ENCODE measurements at regions not wholly inside any gene's neighbourhood (a gene's known extent, or its start where the extent isn't known, plus 50 kb on each side); places are given as distances from the start of the nearest gene placed in this dataset.
"Not testable (repeated sequence)": the region's sequence is repeated elsewhere in the genome, so short reads cannot be mapped to it uniquely, and the experiment has no call there.

DNA sequence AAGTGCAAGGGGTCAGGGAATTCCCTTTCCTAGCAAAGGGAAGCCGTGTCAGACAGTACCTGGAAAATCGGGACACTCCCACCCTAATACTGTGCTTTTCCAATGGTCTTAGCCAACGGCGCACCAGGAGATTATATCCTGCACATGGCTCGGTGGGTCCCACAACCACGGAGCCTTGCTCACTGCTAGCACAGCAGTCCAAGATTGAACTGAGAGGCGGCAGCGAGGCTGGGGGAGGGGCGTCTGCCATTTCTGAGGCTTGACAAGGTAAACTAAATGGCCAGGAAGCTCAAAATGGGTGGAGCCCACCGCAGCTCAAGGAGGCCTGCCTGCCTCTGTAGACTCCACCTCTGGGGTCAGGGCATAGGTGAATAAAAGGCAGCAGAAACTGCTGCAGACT, 76.5 kb upstream of the LINC00632 start:
- H3K4me3 ChIP-seq (ENCODE audit: control insufficient read depth, low read depth, low read length); DNase-seq (ENCODE audit: low read depth): not testable (repeated sequence)

DNA sequence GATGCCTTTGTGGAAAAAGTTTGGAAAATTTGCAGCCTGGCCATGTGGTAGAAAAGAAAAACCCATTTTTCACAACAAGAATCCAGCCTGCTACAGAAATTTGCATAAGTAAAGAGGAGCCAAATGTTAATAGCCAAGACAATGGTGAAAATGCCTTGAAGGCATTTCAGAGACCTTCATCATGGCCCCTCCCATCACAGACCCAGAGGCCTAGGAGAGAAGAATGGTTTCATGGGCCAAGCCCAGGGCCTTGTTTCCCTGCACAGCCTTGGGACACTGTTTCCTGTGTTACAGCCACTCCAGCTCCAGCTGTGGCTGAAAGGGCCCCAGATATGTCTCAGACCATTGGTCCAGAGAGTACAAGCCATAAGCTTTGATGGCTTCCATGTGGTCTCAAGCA, 101.4 kb upstream of the LINC00632 start:
- TF ChIP-seq, protein P1, sequence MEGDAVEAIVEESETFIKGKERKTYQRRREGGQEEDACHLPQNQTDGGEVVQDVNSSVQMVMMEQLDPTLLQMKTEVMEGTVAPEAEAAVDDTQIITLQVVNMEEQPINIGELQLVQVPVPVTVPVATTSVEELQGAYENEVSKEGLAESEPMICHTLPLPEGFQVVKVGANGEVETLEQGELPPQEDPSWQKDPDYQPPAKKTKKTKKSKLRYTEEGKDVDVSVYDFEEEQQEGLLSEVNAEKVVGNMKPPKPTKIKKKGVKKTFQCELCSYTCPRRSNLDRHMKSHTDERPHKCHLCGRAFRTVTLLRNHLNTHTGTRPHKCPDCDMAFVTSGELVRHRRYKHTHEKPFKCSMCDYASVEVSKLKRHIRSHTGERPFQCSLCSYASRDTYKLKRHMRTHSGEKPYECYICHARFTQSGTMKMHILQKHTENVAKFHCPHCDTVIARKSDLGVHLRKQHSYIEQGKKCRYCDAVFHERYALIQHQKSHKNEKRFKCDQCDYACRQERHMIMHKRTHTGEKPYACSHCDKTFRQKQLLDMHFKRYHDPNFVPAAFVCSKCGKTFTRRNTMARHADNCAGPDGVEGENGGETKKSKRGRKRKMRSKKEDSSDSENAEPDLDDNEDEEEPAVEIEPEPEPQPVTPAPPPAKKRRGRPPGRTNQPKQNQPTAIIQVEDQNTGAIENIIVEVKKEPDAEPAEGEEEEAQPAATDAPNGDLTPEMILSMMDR (conservative IDR thresholded peaks at IDR 0.05; ENCODE audit: control insufficient read depth, insufficient read depth, low read depth, low read length), result no peak
- no peak for DNase-seq (ENCODE audit: low read depth)

DNA sequence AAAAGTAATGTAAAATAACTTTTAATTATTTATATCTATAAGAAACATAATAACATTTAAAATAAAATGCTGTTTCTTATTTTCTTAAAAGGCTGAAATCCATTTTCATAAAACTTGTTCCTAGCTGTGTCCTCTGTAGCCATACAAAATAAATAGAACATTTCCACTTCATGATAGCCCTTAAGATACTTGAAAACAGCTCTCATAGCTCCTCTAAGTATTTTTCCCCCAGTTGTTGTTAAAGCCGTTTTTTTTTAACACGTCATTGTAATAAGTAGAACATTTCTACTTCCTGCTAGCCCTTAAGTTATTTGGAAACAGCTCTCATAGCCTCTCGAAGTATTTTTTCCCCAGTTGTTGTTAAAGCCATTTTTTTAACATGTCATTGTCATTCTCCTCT, 97.3 kb upstream of the SOX3 start:
- TF ChIP-seq, protein P1 (conservative IDR thresholded peaks at IDR 0.05; ENCODE audit: control insufficient read depth, insufficient read depth, low read depth, low read length), result no peak
- DNase-seq (ENCODE audit: low read depth), result no peak
- H3K4me3 ChIP-seq (ENCODE audit: control insufficient read depth, low read depth, low read length), result no peak overlapping the region

More for the DNA sequence above, 101.4 kb upstream of the LINC00632 start:
- no peak overlapping the region for H3K4me3 ChIP-seq (ENCODE audit: control insufficient read depth, low read depth, low read length)

DNA sequence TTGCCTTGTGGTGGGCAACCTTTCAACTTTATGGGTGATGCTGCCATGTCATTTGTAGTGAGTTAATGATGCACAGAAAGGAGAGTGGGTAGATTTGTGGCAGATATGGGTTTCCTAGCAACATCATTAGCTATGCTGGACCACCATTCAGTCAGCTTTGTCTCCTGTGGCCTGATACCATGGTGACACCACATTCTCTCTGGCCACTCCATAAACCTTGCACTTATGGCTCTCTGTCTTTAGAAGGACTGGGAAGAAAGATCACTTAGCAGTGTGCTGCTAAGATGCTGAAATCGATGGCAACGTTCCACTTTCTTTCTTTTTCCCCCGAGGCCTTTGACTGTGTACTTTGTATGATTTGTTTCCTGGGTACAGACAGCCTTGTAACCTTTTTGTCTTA, 95.0 kb upstream of the SOX3 start:
- DNase-seq (ENCODE audit: low read depth), result no peak
- TF ChIP-seq, protein P1 (conservative IDR thresholded peaks at IDR 0.05; ENCODE audit: control insufficient read depth, insufficient read depth, low read depth, low read length), result no peak
- no peak overlapping the region for H3K4me3 ChIP-seq (ENCODE audit: control insufficient read depth, low read depth, low read length)

DNA sequence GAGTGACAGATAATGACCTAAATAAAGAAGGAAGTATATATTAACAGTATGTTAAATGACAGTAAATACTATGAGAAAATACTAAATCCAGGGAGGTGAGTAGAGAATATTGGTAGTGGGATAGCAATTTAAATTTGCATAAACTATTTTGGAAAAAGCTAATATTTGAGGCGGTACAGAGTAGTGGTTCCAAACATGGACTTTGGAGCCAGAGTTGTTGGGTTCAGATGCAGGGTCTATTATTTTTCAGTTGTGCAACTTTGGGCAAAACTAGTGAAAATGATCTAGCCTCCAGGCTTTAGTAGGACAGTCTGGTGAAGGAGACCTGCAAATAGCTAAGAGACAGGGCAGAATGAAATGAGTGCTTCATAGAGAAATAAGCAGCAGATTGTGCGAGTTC, 84.8 kb upstream of the SOX3 start:
- TF ChIP-seq, protein P1 (conservative IDR thresholded peaks at IDR 0.05; ENCODE audit: control insufficient read depth, insufficient read depth, low read depth, low read length), result no peak
- H3K4me3 ChIP-seq (ENCODE audit: control insufficient read depth, low read depth, low read length), result no peak overlapping the region
- DNase-seq (ENCODE audit: low read depth), result no peak

DNA sequence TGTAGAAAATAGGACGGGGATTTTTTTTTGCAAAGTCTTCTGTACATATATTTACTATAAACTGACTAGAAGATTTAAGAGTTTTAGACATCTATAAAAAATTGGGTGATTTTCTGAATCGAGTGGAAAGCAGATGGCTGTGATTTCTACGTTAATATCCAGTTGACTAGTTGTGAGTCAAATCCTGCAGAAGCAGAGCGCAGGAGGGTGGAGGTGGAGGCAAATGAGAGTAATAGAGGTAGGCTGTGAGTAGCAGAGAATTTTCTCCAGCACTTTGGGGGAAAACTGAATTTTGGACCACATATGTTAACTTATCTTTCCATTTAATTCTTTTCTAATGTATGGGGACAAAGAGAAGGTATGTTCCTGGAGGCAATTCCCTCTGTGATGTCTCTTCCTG, 82.1 kb upstream of the SOX3 start:
- no peak overlapping the region for H3K4me3 ChIP-seq (ENCODE audit: control insufficient read depth, low read depth, low read length)
- no peak for DNase-seq (ENCODE audit: low read depth)
- TF ChIP-seq, protein P1 (conservative IDR thresholded peaks at IDR 0.05; ENCODE audit: control insufficient read depth, insufficient read depth, low read depth, low read length), result no peak

DNA sequence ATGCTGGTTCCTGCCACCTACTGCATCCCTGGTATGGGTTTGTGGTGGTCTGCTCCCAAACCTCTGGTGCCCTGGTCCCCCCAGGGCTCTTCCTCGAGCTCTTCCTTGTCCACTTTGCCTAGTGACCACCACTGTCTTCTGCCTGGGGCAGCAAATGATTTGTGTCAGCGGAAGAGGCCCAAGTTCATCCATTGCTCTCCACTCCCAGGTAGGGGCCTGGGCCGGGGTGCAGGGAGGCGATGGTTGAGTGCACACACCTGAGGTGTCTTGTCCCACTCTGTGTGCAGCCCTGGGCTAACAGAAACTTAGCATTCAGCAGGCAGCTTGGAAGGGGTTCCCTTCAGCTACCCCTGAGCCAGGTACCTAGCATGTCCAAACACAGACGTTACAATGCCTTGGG, 75.6 kb upstream of the SOX3 start:
- H3K4me3 ChIP-seq (ENCODE audit: control insufficient read depth, low read depth, low read length), result no peak overlapping the region
- no peak for DNase-seq (ENCODE audit: low read depth)
- TF ChIP-seq, protein P1 (conservative IDR thresholded peaks at IDR 0.05; ENCODE audit: control insufficient read depth, insufficient read depth, low read depth, low read length), result no peak

All from fibroblast of mammary gland (primary cell).